ENCODE measurements at regions not wholly inside any gene's neighbourhood (a gene's known extent, or its start where the extent isn't known, plus 50 kb on each side); places are given as distances from the start of the nearest gene placed in this dataset.

- intact Hi-C loops (cut with micrococcal nuclease; ENCODE audit: unreplicated experiment) (no loop called here), in situ Hi-C loops (cut with HindIII; ENCODE audit: low pct_unique_long_range_greater_than_20kb, low sequenced_read_pairs) (no loop called here)
- ChIA-PET CTCF (no interaction called here), POLR2A (no interaction called here)
- H3K27ac ChIP-seq (ENCODE audit: low read length), result no peak overlapping the region
- no peaks in the 10 kb centered on the region for H3K9me3 ChIP-seq (ENCODE audit: control insufficient read depth, insufficient read depth, low read depth, low read length)
- ATAC-seq (no peak), DNase-seq (ENCODE audit: low read depth, low spot score) (no peak)
- BruUV-seq (replicated peaks), result no TSS peak
- H3K4me1 ChIP-seq (ENCODE audit: control insufficient read depth, insufficient read depth, low read length), result no peaks in the 10 kb centered on the region
- TF ChIP-seq, protein P1, sequence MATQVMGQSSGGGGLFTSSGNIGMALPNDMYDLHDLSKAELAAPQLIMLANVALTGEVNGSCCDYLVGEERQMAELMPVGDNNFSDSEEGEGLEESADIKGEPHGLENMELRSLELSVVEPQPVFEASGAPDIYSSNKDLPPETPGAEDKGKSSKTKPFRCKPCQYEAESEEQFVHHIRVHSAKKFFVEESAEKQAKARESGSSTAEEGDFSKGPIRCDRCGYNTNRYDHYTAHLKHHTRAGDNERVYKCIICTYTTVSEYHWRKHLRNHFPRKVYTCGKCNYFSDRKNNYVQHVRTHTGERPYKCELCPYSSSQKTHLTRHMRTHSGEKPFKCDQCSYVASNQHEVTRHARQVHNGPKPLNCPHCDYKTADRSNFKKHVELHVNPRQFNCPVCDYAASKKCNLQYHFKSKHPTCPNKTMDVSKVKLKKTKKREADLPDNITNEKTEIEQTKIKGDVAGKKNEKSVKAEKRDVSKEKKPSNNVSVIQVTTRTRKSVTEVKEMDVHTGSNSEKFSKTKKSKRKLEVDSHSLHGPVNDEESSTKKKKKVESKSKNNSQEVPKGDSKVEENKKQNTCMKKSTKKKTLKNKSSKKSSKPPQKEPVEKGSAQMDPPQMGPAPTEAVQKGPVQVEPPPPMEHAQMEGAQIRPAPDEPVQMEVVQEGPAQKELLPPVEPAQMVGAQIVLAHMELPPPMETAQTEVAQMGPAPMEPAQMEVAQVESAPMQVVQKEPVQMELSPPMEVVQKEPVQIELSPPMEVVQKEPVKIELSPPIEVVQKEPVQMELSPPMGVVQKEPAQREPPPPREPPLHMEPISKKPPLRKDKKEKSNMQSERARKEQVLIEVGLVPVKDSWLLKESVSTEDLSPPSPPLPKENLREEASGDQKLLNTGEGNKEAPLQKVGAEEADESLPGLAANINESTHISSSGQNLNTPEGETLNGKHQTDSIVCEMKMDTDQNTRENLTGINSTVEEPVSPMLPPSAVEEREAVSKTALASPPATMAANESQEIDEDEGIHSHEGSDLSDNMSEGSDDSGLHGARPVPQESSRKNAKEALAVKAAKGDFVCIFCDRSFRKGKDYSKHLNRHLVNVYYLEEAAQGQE (IDR thresholded peaks at IDR 0.05; ENCODE audit: insufficient read depth in 1 of 2, low read depth in 2 of 2, low read length in 1 of 2), result no peak
- TF ChIP-seq TCF7L2 (IDR thresholded peaks at IDR 0.05; ENCODE audit: low read depth, low read length) (no peak), SIN3A (IDR thresholded peaks at IDR 0.05; ENCODE audit: borderline replicate concordance, insufficient read depth, low read depth, low read length) (no peak), CTCF (IDR thresholded peaks at IDR 0.05) (no peak), POLR2AphosphoS5 (IDR thresholded peaks at IDR 0.05; ENCODE audit: low read depth, low read length) (no peak)
- no peaks in the 10 kb centered on the region for H3K27me3 ChIP-seq (ENCODE audit: control insufficient read depth, insufficient read depth, low read length)
- H3K36me3 ChIP-seq (ENCODE audit: control insufficient read depth, insufficient read depth, low read length), result no peaks in the 10 kb centered on the region
- H3K4me3 ChIP-seq (ENCODE audit: low read depth in 2 of 2, low read length in 2 of 2), result no peak overlapping the region
Measured at GRCh38 chr11:95668131-95668530, 121.5 kb downstream of the FAM76B start.

DNA sequence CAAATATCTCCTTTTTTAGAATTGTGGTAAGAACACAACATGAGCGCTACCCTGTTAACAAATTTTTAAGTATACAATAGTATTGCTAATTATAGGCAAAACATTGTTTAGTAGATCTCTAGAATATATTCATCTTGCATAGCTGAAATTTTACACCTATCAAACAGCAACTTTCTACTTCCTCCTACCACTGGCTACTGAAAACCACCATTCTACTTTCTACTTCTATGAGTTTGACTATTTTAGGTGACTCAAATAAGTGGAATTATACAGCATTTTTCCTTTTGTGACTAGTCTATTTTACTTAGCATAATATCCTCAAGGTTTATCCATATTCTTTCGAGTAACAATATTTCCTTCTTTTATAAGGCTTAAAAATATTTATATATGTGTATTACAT, 128.4 kb downstream of the FAM76B start:
- intact Hi-C loops (cut with micrococcal nuclease; ENCODE audit: unreplicated experiment) (no loop called here), in situ Hi-C loops (cut with HindIII; ENCODE audit: low pct_unique_long_range_greater_than_20kb, low sequenced_read_pairs) (no loop called here)
- no peak overlapping the region for H3K27ac ChIP-seq (ENCODE audit: low read length)
- DNase-seq (ENCODE audit: low read depth, low spot score), result no peak
- no peaks in the 10 kb centered on the region for H3K4me1 ChIP-seq (ENCODE audit: control insufficient read depth, insufficient read depth, low read length)
- no peaks in the 10 kb centered on the region for H3K27me3 ChIP-seq (ENCODE audit: control insufficient read depth, insufficient read depth, low read length)
- ChIA-PET POLR2A (interaction anchor here (0.6 kb wide), 1 partner anchor 550 kb away, joined by 6 read pairs; no protein-coding TSS in a partner anchor), CTCF (no interaction called here)
- H3K36me3 ChIP-seq (ENCODE audit: control insufficient read depth, insufficient read depth, low read length), result no peaks in the 10 kb centered on the region
- no peak for ATAC-seq
- no peak for TF ChIP-seq SIN3A (IDR thresholded peaks at IDR 0.05; ENCODE audit: borderline replicate concordance, insufficient read depth, low read depth, low read length)
- TF ChIP-seq TCF7L2 (IDR thresholded peaks at IDR 0.05; ENCODE audit: low read depth, low read length), result no peak
- no peak for TF ChIP-seq CTCF (IDR thresholded peaks at IDR 0.05)
- TF ChIP-seq POLR2AphosphoS5 (IDR thresholded peaks at IDR 0.05; ENCODE audit: low read depth, low read length), result no peak
- TF ChIP-seq, protein P1 (IDR thresholded peaks at IDR 0.05; ENCODE audit: insufficient read depth in 1 of 2, low read depth in 2 of 2, low read length in 1 of 2), result no peak
- BruUV-seq (replicated peaks), result no TSS peak
- no peak overlapping the region for H3K4me3 ChIP-seq (ENCODE audit: low read depth in 2 of 2, low read length in 2 of 2)
- H3K9me3 ChIP-seq (ENCODE audit: control insufficient read depth, insufficient read depth, low read depth, low read length), result no peaks in the 10 kb centered on the region

All from Panc1 (cell line).